H1 (cell line): ENCODE measurements at regions not wholly inside any gene's neighbourhood (a gene's known extent, or its start where the extent isn't known, plus 50 kb on each side); places are given as distances from the start of the nearest gene placed in this dataset.

Experiments used
- CTCF ChIA-PET: fragments of 300-600 bp; sonication (Branson Sonifier 250); formaldehyde crosslinking; loops from one replicate; lab custom pipeline; 2021; ENCODE audit not compliant: partially characterized antibody; lab: Charles Lee
- POLR2A ChIA-PET: fragments of 300-600 bp; sonication (Branson Sonifier 250); formaldehyde crosslinking; loops from one replicate; lab custom pipeline; 2021; ENCODE audit warnings: inconsistent platforms; ENCODE audit not compliant: partially characterized antibody; lab: Charles Lee
- DNase-seq, 2 experiments: peaks; one replicate each; pipeline versions ENCODE4 v3.0.0 to v3.0.0-alpha.2; 2010 to 2022; ENCODE audit warnings: low spot score in 2 of 2, low read depth in 1 of 2, mixed read lengths in 1 of 2
- FAIRE-seq: peaks from 2 replicates; lab custom pipeline; 2011; peaks lifted over from hg19 to GRCh38; lab: Jason Lieb, UNC
- H2AFZ ChIP-seq: 2 replicates; pipeline ENCODE4 v1.8.1; 2012; ENCODE audit warnings: low read length, inconsistent platforms
- H2AK5ac ChIP-seq: 2 replicates; pipeline ENCODE4 v1.6.1; 2013; ENCODE audit warnings: low read depth, low read length
- H2BK120ac ChIP-seq: replicated peaks from 2 replicates; pipeline ENCODE3; 2013; ENCODE audit warnings: low read depth, low read length, inconsistent platforms
- H2BK12ac ChIP-seq: 2 replicates; pipeline ENCODE4 v1.6.1; 2013; ENCODE audit warnings: low read depth, low read length
- H2BK15ac ChIP-seq: 2 replicates; pipeline ENCODE4 v1.6.1; 2013; ENCODE audit warnings: low read length
- H2BK20ac ChIP-seq: 2 replicates; pipeline ENCODE4 v1.6.1; 2013; ENCODE audit warnings: low read length
- H2BK5ac ChIP-seq: 2 replicates; pipeline ENCODE4 v1.6.1; 2013; ENCODE audit warnings: low read depth, low read length
- H3K14ac ChIP-seq: 2 replicates; pipeline ENCODE4 v1.6.1; 2013; ENCODE audit warnings: inconsistent platforms; ENCODE audit not compliant: insufficient read length
- H3K18ac ChIP-seq: 2 replicates; pipeline ENCODE4 v1.6.1; 2013; ENCODE audit warnings: low read length; ENCODE audit errors: extremely low read depth
- H3K23ac ChIP-seq: 2 replicates; pipeline ENCODE4 v1.6.1; 2013; ENCODE audit warnings: inconsistent platforms; ENCODE audit not compliant: insufficient read length
- H3K23me2 ChIP-seq: 2 replicates; pipeline ENCODE4 v1.6.1; 2013; ENCODE audit warnings: low read depth, low read length
- H3K27ac ChIP-seq: 2 replicates; pipeline ENCODE4 v1.6.1; 2011; ENCODE audit warnings: low read depth, low read length, inconsistent platforms
- H3K27me3 ChIP-seq, 4 experiments: replicated peaks in 1 of 4; 1 replicate in 1 of 4; 2 replicates in 3 of 4; pipeline versions ENCODE4 v1.6.1 to v1.8.1; 2011 to 2013; ENCODE audit warnings: low read length in 3 of 4, mild to moderate bottlenecking in 3 of 4, inconsistent platforms in 2 of 4, mixed read lengths in 2 of 4, moderate library complexity in 1 of 4; ENCODE audit not compliant: control insufficient read depth in 3 of 4, insufficient read depth in 3 of 4; ENCODE audit errors: extremely low read depth in 1 of 4
- H3K36me3 ChIP-seq, 4 experiments: 2 replicates each; pipeline versions ENCODE4 v1.6.1 to v1.8.1; 2011 to 2013; ENCODE audit warnings: mild to moderate bottlenecking in 4 of 4, low read length in 3 of 4, moderate library complexity in 2 of 4, control low read depth in 1 of 4, inconsistent platforms in 1 of 4; ENCODE audit not compliant: insufficient read depth in 4 of 4, control insufficient read depth in 2 of 4
- H3K4ac ChIP-seq: replicated peaks from 2 replicates; pipeline ENCODE3; 2013; ENCODE audit warnings: low read length, low read depth, mixed read lengths, inconsistent platforms; ENCODE audit not compliant: insufficient read length
- H3K4me1 ChIP-seq, 4 experiments: replicated peaks in 1 of 4; 1 replicate in 1 of 4; 2 replicates in 3 of 4; pipeline versions ENCODE4 v1.6.1 to v1.8.1; 2011 to 2013; ENCODE audit warnings: low read length in 3 of 4, inconsistent platforms in 2 of 4, mixed read lengths in 1 of 4; ENCODE audit not compliant: insufficient read depth in 4 of 4, control insufficient read depth in 3 of 4
- H3K4me2 ChIP-seq, 2 experiments: 2 replicates each; pipeline versions ENCODE4 v1.6.1 to v1.8.1; 2011 to 2013; ENCODE audit warnings: low read depth in 2 of 2, low read length in 2 of 2, control low read depth in 1 of 2, inconsistent platforms in 1 of 2, mild to moderate bottlenecking in 1 of 2; ENCODE audit not compliant: insufficient read depth in 1 of 2
- H3K4me3 ChIP-seq, 4 experiments: fragments of 200-600, 300-600 bp in 1 of 4; sonication (generic), shearing (Covaris generic), sonication (Bioruptor Twin) in 1 of 4; 2 replicates each; pipeline versions ENCODE4 v1.5.1 to v1.8.1; 2011 to 2016; ENCODE audit warnings: low read length in 4 of 4, low read depth in 3 of 4, control low read depth in 2 of 4, inconsistent platforms in 2 of 4, mild to moderate bottlenecking in 2 of 4, mixed read lengths in 1 of 4, moderate library complexity in 1 of 4; ENCODE audit not compliant: insufficient read depth in 2 of 4; ENCODE audit errors: extremely low read depth in 1 of 4
- H3K56ac ChIP-seq: replicated peaks from 2 replicates; pipeline ENCODE3; 2013; ENCODE audit warnings: low read depth, mild to moderate bottlenecking, mixed read lengths, low read length, inconsistent platforms; ENCODE audit not compliant: insufficient read length
- H3K79me1 ChIP-seq: 2 replicates; pipeline ENCODE4 v1.6.1; 2013; ENCODE audit warnings: low read depth, low read length, control low read depth
- H3K79me2 ChIP-seq, 2 experiments: 2 replicates each; pipeline versions ENCODE4 v1.6.1 to v1.8.1; 2012 to 2013; ENCODE audit warnings: low read length in 2 of 2, mild to moderate bottlenecking in 2 of 2, inconsistent platforms in 1 of 2; ENCODE audit not compliant: insufficient read depth in 2 of 2, control insufficient read depth in 1 of 2
- H3K9ac ChIP-seq, 4 experiments: replicated peaks in 1 of 4; 1 replicate in 1 of 4; 2 replicates in 3 of 4; pipeline versions ENCODE4 v1.6.1 to v1.8.1; 2011 to 2013; ENCODE audit warnings: low read depth in 3 of 4, low read length in 3 of 4, control low read depth in 2 of 4, mild to moderate bottlenecking in 2 of 4, moderate library complexity in 2 of 4, inconsistent platforms in 1 of 4; ENCODE audit errors: extremely low read depth in 1 of 4
- H3K9me3 ChIP-seq, 2 experiments: 2 replicates each; pipeline versions ENCODE4 v1.6.1 to v1.8.1; 2012 to 2013; ENCODE audit warnings: mild to moderate bottlenecking in 2 of 2, moderate library complexity in 2 of 2, control low read depth in 1 of 2, inconsistent platforms in 1 of 2, low read depth in 1 of 2, low read length in 1 of 2, mixed read lengths in 1 of 2; ENCODE audit not compliant: insufficient read depth in 2 of 2
- H4K20me1 ChIP-seq, 2 experiments: replicated peaks in 1 of 2; 2 replicates each; pipeline versions ENCODE3 to v1.8.1; 2011 to 2013; ENCODE audit warnings: inconsistent platforms in 2 of 2, low read length in 2 of 2, mild to moderate bottlenecking in 1 of 2; ENCODE audit not compliant: insufficient read depth in 2 of 2, control insufficient read depth in 1 of 2
- H4K5ac ChIP-seq: 2 replicates; pipeline ENCODE4 v1.6.1; 2013; ENCODE audit warnings: low read length, low read depth, mixed read lengths, inconsistent platforms; ENCODE audit not compliant: insufficient read length
- H4K8ac ChIP-seq: 2 replicates; pipeline ENCODE4 v1.8.0; 2013; ENCODE audit warnings: mild to moderate bottlenecking, moderate library complexity, low read length, inconsistent platforms; ENCODE audit not compliant: insufficient read depth; ENCODE audit errors: extremely low read depth
- H4K91ac ChIP-seq: replicated peaks from 2 replicates; pipeline ENCODE3; 2013; ENCODE audit warnings: low read length, mixed read lengths, inconsistent platforms; ENCODE audit not compliant: insufficient read length
- ATF3 ChIP-seq: IDR thresholded peaks from 2 replicates; pipeline ENCODE4 v1.6.1; 2011; ENCODE audit warnings: low read depth, mild to moderate bottlenecking, low read length; ENCODE audit not compliant: insufficient read depth
- BCL11A ChIP-seq, 2 experiments: IDR thresholded peaks; one replicate each; pipeline ENCODE4 v1.6.1; 2011; ENCODE audit warnings: low read depth in 2 of 2, low read length in 2 of 2, mild to moderate bottlenecking in 2 of 2
- CBX8 ChIP-seq: fragments of 300-800, 300-1000 bp; sonication (generic); IDR thresholded peaks from 2 replicates; pipeline ENCODE4 v1.7.1; 2016; ENCODE audit warnings: low read depth, low read length, borderline replicate concordance
- CEBPB ChIP-seq: IDR thresholded peaks from 2 replicates; pipeline ENCODE4 v1.6.1; 2012; ENCODE audit warnings: low read depth, low read length
- CHD1 ChIP-seq: IDR thresholded peaks from 2 replicates; pipeline ENCODE4 v1.6.1; 2012; ENCODE audit warnings: low read depth, low read length, improper control_type of control experiment
- EGR1 ChIP-seq: IDR thresholded peaks from 2 replicates; pipeline ENCODE4 v1.6.1; 2011; ENCODE audit warnings: low read depth, low read length, borderline replicate concordance
- EP300 ChIP-seq, 2 experiments: IDR thresholded peaks; 1 replicate in 1 of 2; 2 replicates in 1 of 2; pipeline ENCODE4 v1.6.1; 2011 to 2012; ENCODE audit warnings: low read depth in 2 of 2, low read length in 2 of 2, mild to moderate bottlenecking in 2 of 2, borderline replicate concordance in 1 of 2, inconsistent platforms in 1 of 2, moderate library complexity in 1 of 2
- HDAC6 ChIP-seq: IDR thresholded peaks from one replicate; pipeline ENCODE4 v1.7.1; 2012; ENCODE audit warnings: low read depth, mild to moderate bottlenecking, inconsistent platforms, low read length, moderate library complexity
- KDM5A ChIP-seq: fragments of 200-600 bp; IDR thresholded peaks from 2 replicates; pipeline ENCODE4 v1.7.1; 2012; ENCODE audit warnings: mild to moderate bottlenecking, low read length, inconsistent platforms, mixed read lengths
- MAFK ChIP-seq: IDR thresholded peaks from 2 replicates; pipeline ENCODE4 v1.6.1; 2012; ENCODE audit warnings: low read depth, mild to moderate bottlenecking, improper control_type of control experiment, low read length
- NANOG ChIP-seq: IDR thresholded peaks from 2 replicates; pipeline ENCODE4 v1.6.1; 2011; ENCODE audit warnings: low read length, low read depth, mild to moderate bottlenecking, inconsistent platforms; ENCODE audit not compliant: insufficient read depth, poor library complexity, severe bottlenecking
- POLR2AphosphoS5 ChIP-seq: IDR thresholded peaks from 2 replicates; pipeline ENCODE4 v1.6.1; 2011; ENCODE audit warnings: low read depth, low read length
- RAD21 ChIP-seq, 2 experiments: IDR thresholded peaks in 1 of 2; conservative IDR thresholded peaks in 1 of 2; 2 replicates each; pipeline ENCODE4 v1.6.1; 2011; ENCODE audit warnings: low read depth in 2 of 2, low read length in 2 of 2, improper control_type of control experiment in 1 of 2, inconsistent platforms in 1 of 2, mild to moderate bottlenecking in 1 of 2, moderate library complexity in 1 of 2
- SIX5 ChIP-seq: IDR thresholded peaks from 2 replicates; pipeline ENCODE4 v1.6.1; 2011; ENCODE audit warnings: mild to moderate bottlenecking, low read depth, low read length
- SP2 ChIP-seq: IDR thresholded peaks from 2 replicates; pipeline ENCODE4 v1.6.1; 2012; ENCODE audit warnings: mild to moderate bottlenecking, low read length, inconsistent platforms
- WGBS, 2 experiments: shearing (Covaris generic) in 1 of 2; methylation state at CpG; one replicate each; pipeline versions ENCODE4 v1.1.6 to v1.1.7; 2013 to 2015; ENCODE audit warnings: low lambda C conversion rate in 2 of 2, mixed read lengths in 2 of 2, inconsistent platforms in 1 of 2, low coverage in 1 of 2, missing lambda C conversion rate in 1 of 2; ENCODE audit not compliant: insufficient replicate concordance in 2 of 2, insufficient coverage in 1 of 2, insufficient read length in 1 of 2; ENCODE audit errors: extremely low coverage in 1 of 2, missing lambda C conversion rate in 1 of 2; 5-methylcytosine and 5-hydroxymethylcytosine counted together

DNA sequence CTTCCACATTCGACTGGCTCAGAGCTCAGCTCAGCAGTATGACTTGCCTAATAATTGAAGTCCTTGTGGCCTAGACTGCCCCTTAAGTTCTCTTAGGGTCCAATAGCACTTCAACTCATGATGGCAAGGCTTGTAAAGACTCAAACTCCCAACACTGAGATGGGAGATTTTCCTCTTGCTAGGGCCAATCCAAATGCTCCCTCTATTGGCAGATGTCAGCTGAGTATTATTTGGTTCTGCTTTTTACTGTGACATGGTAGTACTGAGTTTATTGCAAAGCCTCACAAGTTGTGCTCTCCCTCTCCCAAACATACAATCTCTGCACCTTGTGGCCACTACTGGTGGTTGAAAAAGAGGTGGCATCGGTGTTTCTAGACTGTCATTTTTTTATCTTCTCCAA is 164.2 kb downstream of the ALG10 start:
- WGBS, 2 experiments: 90% methylated on average over 2 of the region's 2 CpGs; no CpG with 5 or more reads in 1 of the 2 experiments
- no peaks in the 10 kb centered on the region for H4K20me1 ChIP-seq
- no peak overlapping the region for H3K56ac ChIP-seq
- H2BK5ac ChIP-seq: no peak overlapping the region
- H3K4ac ChIP-seq: no peak overlapping the region
- no peak overlapping the region for H2BK120ac ChIP-seq
- DNase-seq (no peak), FAIRE-seq (no peak)
- H3K18ac ChIP-seq: no peak overlapping the region
- no peaks in the 10 kb centered on the region for H3K79me1 ChIP-seq
- no peak overlapping the region for H3K14ac ChIP-seq
- no peak overlapping the region for H4K5ac ChIP-seq
- H3K27ac ChIP-seq: no peak overlapping the region
- CTCF ChIA-PET: no interaction called here
- no peak overlapping the region for H2BK12ac ChIP-seq
- peaks cover 50 to 65% of the 10 kb centered on the region in 2 experiments for H3K9me3 ChIP-seq
- POLR2A ChIA-PET: no interaction called here
- H3K23me2 ChIP-seq: no peaks in the 10 kb centered on the region
- no peak overlapping the region for H4K91ac ChIP-seq
- no peak overlapping the region for H3K9ac ChIP-seq
- no peaks in the 10 kb centered on the region for H3K27me3 ChIP-seq
- no peaks in the 10 kb centered on the region for H3K4me1 ChIP-seq
- H3K4me3 ChIP-seq: no peak overlapping the region
- H2AK5ac ChIP-seq: no peak overlapping the region
- H4K8ac ChIP-seq: no peak overlapping the region
- no peak overlapping the region for H2AFZ ChIP-seq
- no peak overlapping the region for H3K23ac ChIP-seq
- H3K79me2 ChIP-seq: no peaks in the 10 kb centered on the region
- H2BK15ac ChIP-seq: no peak overlapping the region
- TF ChIP-seq RAD21 (IDR thresholded peaks at IDR 0.05 in 1 of 2, conservative IDR thresholded peaks at IDR 0.05 in 1 of 2; ENCODE audit: low read depth in 2 of 2, low read length in 2 of 2) (no peak), SIX5 (no peak), POLR2AphosphoS5 (no peak), CHD1 (no peak), KDM5A (no peak), CEBPB (no peak), CBX8 (no peak), NANOG (no peak), MAFK (no peak), SP2 (no peak), ATF3 (no peak), BCL11A (IDR thresholded peaks at IDR 0.05; ENCODE audit: low read depth in 2 of 2, low read length in 2 of 2) (no peak), EGR1 (no peak), HDAC6 (no peak), EP300 (IDR thresholded peaks at IDR 0.05; ENCODE audit: borderline replicate concordance in 1 of 2, low read depth in 2 of 2, low read length in 2 of 2) (no peak)
- no peak overlapping the region for H2BK20ac ChIP-seq
- no peaks in the 10 kb centered on the region for H3K36me3 ChIP-seq
- no peak overlapping the region for H3K4me2 ChIP-seq
